ENCODE measurements at regions not wholly inside any gene's neighbourhood (a gene's known extent, or its start where the extent isn't known, plus 50 kb on each side); places are given as distances from the start of the nearest gene placed in this dataset.

DNA sequence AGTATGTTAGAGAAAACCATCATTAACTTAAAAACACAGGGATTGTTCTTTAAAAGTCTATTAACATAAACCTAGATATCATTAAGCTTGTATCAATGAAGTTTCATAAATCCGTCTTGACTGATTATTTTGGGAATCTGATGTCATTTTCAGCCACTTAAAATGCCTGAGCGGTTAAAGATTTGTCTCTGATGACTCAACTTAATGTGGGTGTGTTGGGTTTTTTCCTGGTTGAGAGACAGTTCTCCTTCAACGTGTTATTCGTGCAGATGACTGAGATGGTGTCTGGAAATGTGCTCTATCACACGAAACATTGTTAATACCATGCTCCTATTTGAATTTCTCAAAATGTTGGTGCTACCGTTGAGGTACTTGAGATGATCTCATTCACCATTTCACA, 227.3 kb upstream of the TENM3 start:
- no peak for DNase-seq
- Histone ChIP-seq H3K27me3 (replicated peaks; ENCODE audit: control insufficient read depth, insufficient read depth, low read length) (no peaks in the 10 kb centered on the region), H3K36me3 (ENCODE audit: control insufficient read depth, insufficient read depth, low read length) (no peaks in the 10 kb centered on the region), H3K4me1 (no peaks in the 10 kb centered on the region), H3K9me3 (no peaks in the 10 kb centered on the region), H3K4me3 (ENCODE audit: low read depth, low read length) (no peak overlapping the region)
- Mint-ChIP-seq H3K9me3 (ENCODE audit: unreplicated experiment) (no peaks in the 10 kb centered on the region), H3K27ac (ENCODE audit: unreplicated experiment) (no peak overlapping the region), H3K4me1 (ENCODE audit: low read depth, unreplicated experiment) (no peaks in the 10 kb centered on the region), H3K36me3 (ENCODE audit: insufficient read depth, unreplicated experiment) (no peaks in the 10 kb centered on the region), H3K4me3 (ENCODE audit: unreplicated experiment) (no peak overlapping the region), H3K27me3 (ENCODE audit: insufficient read depth, unreplicated experiment) (peaks cover 4% of the 10 kb centered on the region)
- TF ChIP-seq, protein P1, sequence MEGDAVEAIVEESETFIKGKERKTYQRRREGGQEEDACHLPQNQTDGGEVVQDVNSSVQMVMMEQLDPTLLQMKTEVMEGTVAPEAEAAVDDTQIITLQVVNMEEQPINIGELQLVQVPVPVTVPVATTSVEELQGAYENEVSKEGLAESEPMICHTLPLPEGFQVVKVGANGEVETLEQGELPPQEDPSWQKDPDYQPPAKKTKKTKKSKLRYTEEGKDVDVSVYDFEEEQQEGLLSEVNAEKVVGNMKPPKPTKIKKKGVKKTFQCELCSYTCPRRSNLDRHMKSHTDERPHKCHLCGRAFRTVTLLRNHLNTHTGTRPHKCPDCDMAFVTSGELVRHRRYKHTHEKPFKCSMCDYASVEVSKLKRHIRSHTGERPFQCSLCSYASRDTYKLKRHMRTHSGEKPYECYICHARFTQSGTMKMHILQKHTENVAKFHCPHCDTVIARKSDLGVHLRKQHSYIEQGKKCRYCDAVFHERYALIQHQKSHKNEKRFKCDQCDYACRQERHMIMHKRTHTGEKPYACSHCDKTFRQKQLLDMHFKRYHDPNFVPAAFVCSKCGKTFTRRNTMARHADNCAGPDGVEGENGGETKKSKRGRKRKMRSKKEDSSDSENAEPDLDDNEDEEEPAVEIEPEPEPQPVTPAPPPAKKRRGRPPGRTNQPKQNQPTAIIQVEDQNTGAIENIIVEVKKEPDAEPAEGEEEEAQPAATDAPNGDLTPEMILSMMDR (IDR thresholded peaks at IDR 0.05; ENCODE audit: insufficient read depth in 1 of 2, low read depth in 1 of 2, low read length in 1 of 2, severe bottlenecking in 1 of 2, unreplicated experiment in 1 of 2), result no peak
- intact Hi-C loops (cut with micrococcal nuclease; ENCODE audit: unreplicated experiment), result no loop called here
- POLR2A ChIA-PET, result no interaction called here
- BruUV-seq (replicated peaks), result no TSS peak
- CTCF ChIA-PET, result no interaction called here

DNA sequence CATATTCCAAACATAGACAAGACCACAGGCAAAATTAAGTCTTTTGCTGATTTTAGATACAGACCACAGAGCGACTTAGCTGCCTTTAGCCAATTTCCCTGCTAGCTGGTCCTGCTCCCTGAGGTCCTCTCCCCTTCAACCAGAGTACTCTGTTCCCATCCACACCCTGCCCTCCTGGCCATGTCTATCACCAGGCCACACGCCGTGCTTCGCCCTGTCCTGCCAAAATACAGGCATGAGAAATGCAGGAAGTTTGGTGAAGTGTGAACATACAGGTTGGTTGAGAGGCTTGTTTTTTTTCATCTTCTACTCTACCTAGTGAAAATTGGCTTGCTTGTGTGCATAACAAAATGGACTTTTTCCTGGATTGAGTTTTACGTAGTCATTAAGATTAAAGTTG, 226.2 kb upstream of the TENM3 start:
- no peak for DNase-seq
- intact Hi-C loops (cut with micrococcal nuclease; ENCODE audit: unreplicated experiment), result no loop called here
- H3K36me3 Mint-ChIP-seq (ENCODE audit: insufficient read depth, unreplicated experiment), result no peaks in the 10 kb centered on the region
- Histone ChIP-seq H3K9me3 (no peaks in the 10 kb centered on the region; the same call in 1 of the 2 replicates), H3K4me3 (ENCODE audit: low read depth, low read length) (no peak overlapping the region), H3K4me1 (no peaks in the 10 kb centered on the region), H3K27me3 (replicated peaks; ENCODE audit: control insufficient read depth, insufficient read depth, low read length) (no peaks in the 10 kb centered on the region), H3K36me3 (ENCODE audit: control insufficient read depth, insufficient read depth, low read length) (no peaks in the 10 kb centered on the region)
- no peaks in the 10 kb centered on the region for H3K4me1 Mint-ChIP-seq (ENCODE audit: low read depth, unreplicated experiment)
- no peak overlapping the region for H3K4me3 Mint-ChIP-seq (ENCODE audit: unreplicated experiment)
- no TSS peak for BruUV-seq (replicated peaks)
- ChIA-PET POLR2A (no interaction called here), CTCF (no interaction called here)
- TF ChIP-seq, protein P1 (IDR thresholded peaks at IDR 0.05; ENCODE audit: insufficient read depth in 1 of 2, low read depth in 1 of 2, low read length in 1 of 2, severe bottlenecking in 1 of 2, unreplicated experiment in 1 of 2), result no peak
- H3K27ac Mint-ChIP-seq (ENCODE audit: unreplicated experiment), result no peak overlapping the region
- H3K27me3 Mint-ChIP-seq (ENCODE audit: insufficient read depth, unreplicated experiment), result peaks cover 4% of the 10 kb centered on the region
- no peaks in the 10 kb centered on the region for H3K9me3 Mint-ChIP-seq (ENCODE audit: unreplicated experiment)

GRCh38 chr4:182018691-182019090, 224.5 kb upstream of the TENM3 start:
- Histone ChIP-seq H3K4me3 (ENCODE audit: low read depth, low read length) (no peak overlapping the region), H3K36me3 (ENCODE audit: control insufficient read depth, insufficient read depth, low read length) (no peaks in the 10 kb centered on the region), H3K9me3 (no peaks in the 10 kb centered on the region; the same call in 1 of the 2 replicates), H3K4me1 (no peaks in the 10 kb centered on the region), H3K27me3 (replicated peaks; ENCODE audit: control insufficient read depth, insufficient read depth, low read length) (no peaks in the 10 kb centered on the region)
- CTCF ChIA-PET, result no interaction called here
- Mint-ChIP-seq H3K27ac (ENCODE audit: unreplicated experiment) (no peak overlapping the region), H3K9me3 (ENCODE audit: unreplicated experiment) (no peaks in the 10 kb centered on the region), H3K4me1 (ENCODE audit: low read depth, unreplicated experiment) (no peaks in the 10 kb centered on the region), H3K36me3 (ENCODE audit: insufficient read depth, unreplicated experiment) (no peaks in the 10 kb centered on the region), H3K4me3 (ENCODE audit: unreplicated experiment) (no peak overlapping the region), H3K27me3 (ENCODE audit: insufficient read depth, unreplicated experiment) (peaks cover 4% of the 10 kb centered on the region)
- intact Hi-C loops (cut with micrococcal nuclease; ENCODE audit: unreplicated experiment), result no loop called here
- no TSS peak for BruUV-seq (replicated peaks)
- DNase-seq, result no peak
- POLR2A ChIA-PET, result no interaction called here
- TF ChIP-seq, protein P1 (IDR thresholded peaks at IDR 0.05; ENCODE audit: insufficient read depth in 1 of 2, low read depth in 1 of 2, low read length in 1 of 2, severe bottlenecking in 1 of 2, unreplicated experiment in 1 of 2), result no peak

Measured in Caco-2 (cell line).